OCI-LY3 (cell line): ENCODE measurements at regions not wholly inside any gene's neighbourhood (a gene's known extent, or its start where the extent isn't known, plus 50 kb on each side); places are given as distances from the start of the nearest gene placed in this dataset.

Source experiments
- EZH2phosphoT487 ChIP-seq: fragments of 200-600 bp; shearing (Covaris generic); IDR thresholded peaks from 2 replicates; pipeline ENCODE4 v1.6.1; 2018; ENCODE audit warnings: antibody characterized with exemption, mixed run types, low read depth
- TF ChIP-seq, protein P1 (sequence below): fragments of 200-600, 300-600 bp; sonication (generic); IDR thresholded peaks from 2 replicates; pipeline ENCODE4 v1.5.1; 2014; ENCODE audit warnings: antibody characterized with exemption, low read length, low read depth

DNA sequence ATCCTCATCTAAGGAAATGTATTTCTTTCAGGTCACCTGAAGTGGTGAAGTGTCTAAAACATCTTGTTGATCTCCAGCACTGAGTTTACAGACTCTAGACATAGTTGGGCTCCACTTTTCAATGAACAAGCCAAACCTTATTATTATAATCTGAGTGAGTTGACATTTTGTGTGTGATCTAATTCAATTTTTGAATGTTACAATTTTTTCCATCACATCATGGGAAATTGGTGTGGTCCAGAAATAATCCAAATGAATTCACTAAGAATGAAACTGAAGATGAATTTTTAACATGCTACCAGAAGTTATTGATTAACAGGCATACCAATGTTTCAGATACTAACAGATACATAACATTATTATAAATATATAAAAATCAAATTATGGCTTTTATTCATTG lies 75.6 kb upstream of the EFEMP1 start:
- TF ChIP-seq, protein P1, sequence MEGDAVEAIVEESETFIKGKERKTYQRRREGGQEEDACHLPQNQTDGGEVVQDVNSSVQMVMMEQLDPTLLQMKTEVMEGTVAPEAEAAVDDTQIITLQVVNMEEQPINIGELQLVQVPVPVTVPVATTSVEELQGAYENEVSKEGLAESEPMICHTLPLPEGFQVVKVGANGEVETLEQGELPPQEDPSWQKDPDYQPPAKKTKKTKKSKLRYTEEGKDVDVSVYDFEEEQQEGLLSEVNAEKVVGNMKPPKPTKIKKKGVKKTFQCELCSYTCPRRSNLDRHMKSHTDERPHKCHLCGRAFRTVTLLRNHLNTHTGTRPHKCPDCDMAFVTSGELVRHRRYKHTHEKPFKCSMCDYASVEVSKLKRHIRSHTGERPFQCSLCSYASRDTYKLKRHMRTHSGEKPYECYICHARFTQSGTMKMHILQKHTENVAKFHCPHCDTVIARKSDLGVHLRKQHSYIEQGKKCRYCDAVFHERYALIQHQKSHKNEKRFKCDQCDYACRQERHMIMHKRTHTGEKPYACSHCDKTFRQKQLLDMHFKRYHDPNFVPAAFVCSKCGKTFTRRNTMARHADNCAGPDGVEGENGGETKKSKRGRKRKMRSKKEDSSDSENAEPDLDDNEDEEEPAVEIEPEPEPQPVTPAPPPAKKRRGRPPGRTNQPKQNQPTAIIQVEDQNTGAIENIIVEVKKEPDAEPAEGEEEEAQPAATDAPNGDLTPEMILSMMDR, result no peak
- TF ChIP-seq EZH2phosphoT487, result no peak
